ENCODE measurements at regions not wholly inside any gene's neighbourhood (a gene's known extent, or its start where the extent isn't known, plus 50 kb on each side); places are given as distances from the start of the nearest gene placed in this dataset.

DNA sequence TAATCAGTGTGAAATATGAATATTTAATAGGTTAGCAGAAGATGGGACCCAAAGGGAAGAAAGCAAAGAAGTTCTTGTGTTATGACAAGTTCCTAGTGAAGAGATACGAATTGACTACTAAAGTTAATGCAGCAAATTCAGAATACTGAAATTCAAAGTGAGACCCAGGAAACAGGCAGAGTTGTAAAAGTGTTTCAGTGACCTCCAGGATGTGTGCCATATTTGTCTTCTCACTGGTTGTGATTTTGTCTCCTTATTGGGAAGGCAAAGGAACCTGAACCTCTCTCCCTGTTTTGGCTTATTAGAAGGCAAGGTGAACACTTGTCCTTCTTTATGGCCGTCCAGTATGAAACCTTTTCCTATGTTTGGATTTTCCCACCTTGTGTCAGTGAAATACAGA is 51.8 kb upstream of the DTNBP1 start:
- TF ChIP-seq SUZ12 (IDR thresholded peaks at IDR 0.05) (no peak), FOXA1 (IDR thresholded peaks at IDR 0.05) (no peak), L3MBTL2 (conservative IDR thresholded peaks at IDR 0.05) (no peak), BHLHE40 (IDR thresholded peaks at IDR 0.05; ENCODE audit: borderline replicate concordance) (no peak), ELF4 (IDR thresholded peaks at IDR 0.05) (no peak)
- TF ChIP-seq, protein P1, sequence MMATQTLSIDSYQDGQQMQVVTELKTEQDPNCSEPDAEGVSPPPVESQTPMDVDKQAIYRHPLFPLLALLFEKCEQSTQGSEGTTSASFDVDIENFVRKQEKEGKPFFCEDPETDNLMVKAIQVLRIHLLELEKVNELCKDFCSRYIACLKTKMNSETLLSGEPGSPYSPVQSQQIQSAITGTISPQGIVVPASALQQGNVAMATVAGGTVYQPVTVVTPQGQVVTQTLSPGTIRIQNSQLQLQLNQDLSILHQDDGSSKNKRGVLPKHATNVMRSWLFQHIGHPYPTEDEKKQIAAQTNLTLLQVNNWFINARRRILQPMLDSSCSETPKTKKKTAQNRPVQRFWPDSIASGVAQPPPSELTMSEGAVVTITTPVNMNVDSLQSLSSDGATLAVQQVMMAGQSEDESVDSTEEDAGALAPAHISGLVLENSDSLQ (IDR thresholded peaks at IDR 0.05) = no peak

All from HEK293T (cell line).